GM19452 (cell line): ENCODE measurements at regions not wholly inside any gene's neighbourhood (a gene's known extent, or its start where the extent isn't known, plus 50 kb on each side); places are given as distances from the start of the nearest gene placed in this dataset.

Experiments used
- ATAC-seq: cut with Tn5 transposase; IDR thresholded peaks from one replicate; pipeline ENCODE4 v1.9.1; 2021; ENCODE audit not compliant: unreplicated experiment

DNA sequence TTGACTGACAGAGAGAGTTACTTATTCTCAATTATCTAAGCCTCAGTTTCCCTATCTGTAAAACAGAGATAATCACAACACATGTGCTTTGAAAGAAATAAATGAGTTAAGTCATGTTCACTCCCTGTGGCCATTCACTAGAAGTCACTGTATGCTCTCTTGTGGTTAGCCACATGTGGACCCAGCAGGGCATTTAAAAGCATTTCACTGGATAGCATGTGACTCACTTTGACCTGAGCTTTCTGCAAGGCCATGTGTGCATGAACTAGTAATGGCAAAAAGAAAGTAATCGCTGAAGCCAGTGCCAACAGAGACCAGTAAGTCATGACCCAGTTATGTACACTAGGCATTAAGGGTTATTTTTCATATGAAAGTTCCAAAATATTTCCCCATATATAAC is 557.0 kb upstream of the IGFBP3 start:
- ATAC-seq, result no peak

DNA sequence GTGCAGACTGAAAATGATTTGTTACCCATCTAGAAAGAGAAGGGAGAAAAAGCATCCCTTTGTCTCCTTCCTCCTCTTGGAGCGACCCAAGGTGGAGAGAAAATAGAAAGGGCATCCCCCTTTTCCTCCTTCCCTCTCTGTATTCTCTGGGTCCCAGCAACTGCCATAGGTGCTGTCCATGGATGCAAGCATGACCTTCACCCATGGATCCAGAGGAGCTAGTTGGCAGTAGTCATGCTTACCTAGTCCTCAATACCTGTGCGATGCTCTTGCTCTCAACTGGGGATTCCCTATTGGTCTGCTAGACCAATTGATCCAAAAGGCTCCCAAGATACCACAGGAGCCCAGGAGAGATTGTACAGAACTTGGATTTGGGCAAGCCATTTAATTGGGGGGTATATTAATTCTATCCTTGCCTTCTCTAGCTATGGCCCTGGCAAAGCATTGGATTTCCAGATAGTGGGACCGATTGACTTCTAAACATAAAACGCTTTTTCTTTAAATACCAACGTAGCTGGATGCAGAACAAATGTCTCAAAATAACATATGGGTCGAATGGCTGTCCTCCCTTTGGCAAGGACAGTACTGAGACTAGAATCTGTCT is 547.8 kb upstream of the IGFBP3 start:
- no peak for ATAC-seq

GRCh38 chr7:46463170-46463569 is 542.1 kb upstream of the IGFBP3 start:
- no peak for ATAC-seq

DNA sequence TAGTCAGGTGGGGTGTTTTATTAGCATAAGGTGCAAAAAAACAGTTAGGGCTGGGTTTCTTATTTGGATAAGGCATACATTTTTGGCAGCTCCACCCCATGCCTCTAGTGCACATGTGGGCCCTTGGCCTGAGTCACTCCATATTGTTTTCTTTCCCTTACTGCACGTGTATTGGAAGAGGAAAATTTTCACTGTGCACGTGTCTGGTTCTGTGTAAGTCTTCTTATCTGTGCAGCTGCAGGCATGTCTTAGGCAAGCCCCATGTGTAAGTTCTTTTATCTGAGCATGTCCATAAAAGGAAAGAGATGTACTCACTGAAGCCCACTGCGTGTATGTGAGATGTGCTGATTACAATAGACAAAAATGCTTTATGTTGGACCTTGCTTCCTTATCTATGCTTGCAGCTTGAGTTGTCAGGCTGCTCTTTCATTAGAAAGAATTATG is 540.3 kb upstream of the IGFBP3 start:
- no peak for ATAC-seq

DNA sequence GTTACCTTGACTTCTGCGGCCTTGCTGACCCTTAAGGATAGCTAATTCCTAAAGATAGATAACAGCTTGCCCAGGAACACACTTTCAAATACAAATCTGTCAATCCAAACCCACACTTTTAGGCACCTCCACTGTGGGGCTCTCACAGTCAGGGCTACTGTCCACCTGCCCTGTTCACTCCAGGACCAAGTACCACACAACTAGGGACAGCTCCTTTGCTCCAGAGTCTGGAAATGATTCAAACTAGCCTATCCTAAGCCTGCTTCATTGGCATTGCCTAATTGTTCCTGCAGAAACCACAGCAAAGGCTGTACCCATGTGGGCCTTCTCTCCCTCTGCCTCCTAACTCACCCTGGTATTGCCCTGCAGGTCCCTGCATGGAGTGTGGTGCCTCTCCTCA is 538.9 kb upstream of the IGFBP3 start:
- no peak for ATAC-seq

DNA sequence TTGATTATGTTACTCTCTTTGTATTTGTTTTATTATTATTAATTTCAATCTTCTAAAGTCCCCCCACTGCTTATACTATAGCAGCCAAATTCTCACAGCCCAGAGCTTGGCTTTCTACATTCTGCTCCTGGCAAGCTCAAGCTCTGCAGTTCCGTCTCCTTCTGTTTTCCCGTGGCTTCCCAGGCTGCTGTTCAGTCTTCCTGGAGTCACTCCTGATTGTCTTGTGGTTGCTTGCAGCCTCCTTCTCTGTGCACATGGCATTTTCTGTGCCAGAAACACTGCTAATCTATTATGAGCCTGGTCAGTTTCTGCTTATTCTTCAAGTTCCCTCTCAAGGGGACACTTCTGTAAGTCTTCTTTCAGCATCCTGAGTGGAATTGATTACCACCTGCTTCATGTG is 533.7 kb upstream of the IGFBP3 start:
- ATAC-seq, result no peak

GRCh38 chr7:46452561-46453135 is 531.6 kb upstream of the IGFBP3 start:
- ATAC-seq, result no peak

- ATAC-seq, result no peak
These were observed 530.8 kb upstream of the IGFBP3 start for GRCh38 chr7:46451846-46452245.

GRCh38 chr7:46450886-46451285 is 529.8 kb upstream of the IGFBP3 start:
- no peak for ATAC-seq

- ATAC-seq, result no peak
These were observed 529.4 kb upstream of the IGFBP3 start for GRCh38 chr7:46450425-46450824.

GRCh38 chr7:46449743-46450142 is 528.7 kb upstream of the IGFBP3 start:
- ATAC-seq, result no peak

- no peak for ATAC-seq
These were observed 527.4 kb upstream of the IGFBP3 start for GRCh38 chr7:46448478-46448877.

DNA sequence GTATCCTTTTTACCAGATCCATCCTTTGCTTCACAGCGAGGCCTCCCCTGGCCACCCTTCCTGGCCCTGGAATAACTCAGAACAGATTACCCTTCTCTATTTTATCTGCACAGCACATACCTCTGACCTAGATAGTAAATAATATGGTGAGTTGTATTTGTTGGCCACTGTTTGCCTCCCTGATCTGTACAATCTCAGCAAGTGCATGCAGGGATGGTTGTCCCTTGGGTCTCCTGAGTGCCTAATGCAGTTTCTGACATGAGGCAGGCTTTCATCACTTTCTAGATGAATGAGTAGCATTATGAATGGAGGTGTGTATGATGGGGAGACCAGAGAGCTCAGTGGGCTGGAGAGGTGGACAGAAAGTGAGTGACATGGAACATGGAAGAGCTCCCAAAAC is 525.1 kb upstream of the IGFBP3 start:
- no peak for ATAC-seq

- no peak for ATAC-seq
These were observed 523.2 kb upstream of the IGFBP3 start for GRCh38 chr7:46444256-46444655.

- no peak for ATAC-seq
These were observed 519.1 kb upstream of the IGFBP3 start for GRCh38 chr7:46440186-46440585.

- ATAC-seq, result no peak
These were observed 511.6 kb upstream of the IGFBP3 start for GRCh38 chr7:46432708-46433107.

- no peak for ATAC-seq
These were observed 507.2 kb upstream of the IGFBP3 start for GRCh38 chr7:46428295-46428694.

DNA sequence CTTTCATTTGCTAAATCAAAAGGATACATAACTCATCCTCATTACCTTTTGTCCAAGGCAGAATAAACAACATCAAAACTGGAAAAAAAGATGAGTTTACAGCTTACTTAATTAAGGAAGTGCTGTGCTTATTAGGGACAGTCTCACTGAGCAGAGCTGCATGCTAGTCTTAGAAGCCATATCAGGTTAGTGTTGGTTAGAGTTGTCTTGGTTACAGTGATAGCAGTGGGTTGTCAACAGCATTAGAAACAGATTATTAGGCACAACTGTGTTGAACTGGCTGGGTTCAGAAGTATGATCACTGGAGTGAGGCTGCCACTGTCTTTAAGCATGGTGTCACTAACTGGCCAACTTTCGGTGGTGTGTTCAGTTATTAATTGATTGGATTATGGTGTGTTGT is 503.9 kb upstream of the IGFBP3 start:
- ATAC-seq, result no peak

DNA sequence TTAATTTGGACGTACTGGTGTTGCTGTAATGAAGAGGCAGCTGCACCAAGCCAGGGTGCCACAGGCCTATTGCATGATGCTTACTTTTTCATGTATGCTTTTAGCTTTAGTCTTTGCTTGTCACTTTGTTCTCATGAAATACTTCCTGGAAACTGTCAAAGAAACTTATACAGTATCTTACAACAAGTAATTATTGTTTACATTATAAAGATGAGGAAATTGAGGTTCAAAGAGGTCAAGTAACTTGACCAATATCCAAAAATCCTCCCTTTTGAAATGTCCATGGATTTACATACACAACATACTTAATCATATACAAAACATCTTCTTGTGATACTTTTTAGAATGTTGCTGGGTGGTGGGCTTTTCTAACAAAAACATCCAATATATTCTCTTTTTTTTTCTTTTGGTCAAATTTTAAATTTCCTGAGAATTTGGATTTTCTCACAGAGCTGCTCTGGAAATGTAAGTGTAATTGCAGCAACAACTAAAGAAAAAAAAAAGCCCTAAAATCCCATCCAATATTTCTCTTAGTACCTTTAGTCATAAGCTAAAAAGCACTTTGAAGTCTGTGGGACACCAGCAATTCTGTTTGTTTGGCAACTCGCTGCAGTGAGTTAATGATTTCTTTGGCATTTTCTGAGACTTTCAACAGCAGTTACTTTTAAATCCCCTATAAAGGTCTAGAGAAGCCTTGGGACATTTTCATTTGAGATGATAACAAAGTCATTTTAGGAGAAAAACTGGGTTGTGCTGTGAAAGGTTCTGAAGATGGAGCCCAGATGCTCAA is 500.6 kb upstream of the IGFBP3 start:
- ATAC-seq, result no peak

DNA sequence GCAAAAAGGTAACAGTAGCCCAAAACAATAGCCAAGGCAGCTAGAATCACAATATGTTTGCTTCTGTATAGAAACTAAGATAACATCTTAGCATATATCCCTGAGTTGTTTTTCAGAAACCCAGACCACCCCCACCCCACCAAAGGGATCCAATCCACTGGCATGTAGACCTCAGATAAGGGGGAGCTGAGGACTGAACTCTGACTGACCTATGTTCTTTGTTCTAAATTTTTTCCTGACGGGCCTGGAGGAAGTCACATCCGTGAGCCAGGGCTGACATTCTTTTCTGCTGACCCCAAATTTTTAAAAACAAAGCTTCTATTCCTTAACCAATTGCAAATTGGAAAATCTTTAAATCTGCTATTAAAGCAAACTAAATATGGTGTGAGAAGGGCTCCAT is 493.9 kb upstream of the IGFBP3 start:
- ATAC-seq, result no peak

DNA sequence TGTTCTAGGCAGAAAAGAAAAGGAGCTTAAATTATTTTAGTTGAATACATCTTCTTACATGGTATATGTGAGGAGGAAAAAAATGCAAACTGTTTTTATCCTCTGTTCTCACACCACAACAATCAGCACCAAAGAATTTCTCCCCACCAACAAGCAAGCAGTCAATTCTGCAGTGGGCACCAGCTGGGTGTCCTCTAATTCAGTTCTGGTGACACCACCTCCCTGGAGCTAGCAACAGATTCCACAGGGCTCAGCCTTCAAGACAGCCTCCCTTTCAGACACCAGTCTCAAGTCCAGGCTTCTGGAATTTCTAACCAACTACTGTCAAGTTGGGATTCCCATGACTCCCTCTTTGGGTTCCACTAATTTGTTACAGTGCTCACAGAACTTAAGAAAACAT is 490.2 kb upstream of the IGFBP3 start:
- ATAC-seq, result no peak

DNA sequence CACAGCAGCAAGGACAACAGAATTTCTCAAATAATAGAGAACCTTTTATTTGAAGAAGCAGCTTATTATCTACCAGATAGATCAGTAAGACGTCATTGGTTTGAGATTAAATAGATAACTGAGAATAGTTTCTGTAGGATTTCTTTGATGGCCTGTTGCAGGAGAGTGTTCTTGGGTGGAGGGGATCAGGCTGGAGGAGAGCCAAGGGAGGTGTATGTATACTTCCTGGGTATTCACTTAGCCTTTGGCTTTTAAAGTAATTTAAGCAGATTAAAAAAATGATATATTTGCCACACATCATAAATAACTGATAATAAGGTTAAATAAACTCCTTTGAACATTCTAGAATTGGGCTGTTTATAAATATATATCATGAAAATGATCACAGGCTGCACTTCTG is 486.1 kb upstream of the IGFBP3 start:
- ATAC-seq, result no peak
